BE2C (cell line): ENCODE measurements at regions not wholly inside any gene's neighbourhood (a gene's known extent, or its start where the extent isn't known, plus 50 kb on each side); places are given as distances from the start of the nearest gene placed in this dataset.
"Not testable (repeated sequence)": the region's sequence is repeated elsewhere in the genome, so short reads cannot be mapped to it uniquely, and the experiment has no call there.

ENCODE experiments used
- DNase-seq: peaks from one replicate; pipeline ENCODE4 v3.0.0-alpha.2; 2020
- H3K27me3 ChIP-seq: fragments of 250-450 bp; sonication (Bioruptor Pico); 2 replicates; pipeline ENCODE4 v1.5.1; 2020; ENCODE audit warnings: mild to moderate bottlenecking
- H3K36me3 ChIP-seq: fragments of 250-450 bp; sonication (Bioruptor Pico); 2 replicates; pipeline ENCODE4 v1.5.1; 2020; ENCODE audit warnings: mild to moderate bottlenecking
- H3K4me1 ChIP-seq: fragments of 250-450 bp; sonication (Bioruptor Pico); 2 replicates; pipeline ENCODE4 v1.5.1; 2020
- H3K4me3 ChIP-seq: 2 replicates; pipeline ENCODE4 v1.5.1; 2011; ENCODE audit warnings: low read depth, low read length
- H3K9me3 ChIP-seq: fragments of 250-450 bp; sonication (Bioruptor Pico); 2 replicates; pipeline ENCODE4 v1.5.1; 2020
- CTCF ChIP-seq: IDR thresholded peaks from 2 replicates; pipeline ENCODE4 v1.5.1; 2012; ENCODE audit warnings: mild to moderate bottlenecking, low read depth, low read length

- TF ChIP-seq CTCF: peak; percentile 47
- peak overlapping the region; percentile 23 for H3K4me3 ChIP-seq
- peaks cover 6% of the 10 kb centered on the region for H3K4me1 ChIP-seq
- peak; percentile 27 for DNase-seq
- no peaks in the 10 kb centered on the region for H3K9me3 ChIP-seq
- no peaks in the 10 kb centered on the region for H3K36me3 ChIP-seq
- no peaks in the 10 kb centered on the region for H3K27me3 ChIP-seq
These were observed 201.5 kb upstream of the MYL2 start for GRCh38 chr12:111121840-111122239.

GRCh38 chr12:111120578-111120977 lies 200.2 kb upstream of the MYL2 start:
- DNase-seq: no peak

GRCh38 chr12:111117017-111117416 lies 196.6 kb upstream of the MYL2 start:
- TF ChIP-seq CTCF: no peak
- H3K9me3 ChIP-seq: no peaks in the 10 kb centered on the region
- no peaks in the 10 kb centered on the region for H3K36me3 ChIP-seq
- no peak overlapping the region for H3K4me3 ChIP-seq
- DNase-seq: no peak
- H3K27me3 ChIP-seq: no peaks in the 10 kb centered on the region
- no peaks in the 10 kb centered on the region for H3K4me1 ChIP-seq

More at GRCh38 chr12:111120578-111120977, 200.2 kb upstream of the MYL2 start:
- no peaks in the 10 kb centered on the region for H3K27me3 ChIP-seq
- H3K4me3 ChIP-seq: no peak overlapping the region
- no peak for TF ChIP-seq CTCF
- H3K9me3 ChIP-seq: no peaks in the 10 kb centered on the region
- H3K4me1 ChIP-seq: peaks cover 6% of the 10 kb centered on the region
- H3K36me3 ChIP-seq: no peaks in the 10 kb centered on the region

GRCh38 chr12:111113313-111113712 lies 192.9 kb upstream of the MYL2 start:
- not testable (repeated sequence) for H3K4me3 ChIP-seq, H3K4me1 ChIP-seq, H3K9me3 ChIP-seq, H3K36me3 ChIP-seq, H3K27me3 ChIP-seq, DNase-seq

GRCh38 chr12:111112311-111113098 lies 192.1 kb upstream of the MYL2 start:
- Histone ChIP-seq H3K4me3 (no peak overlapping the region), H3K4me1 (no peaks in the 10 kb centered on the region), H3K9me3 (no peaks in the 10 kb centered on the region; the same call in 1 of the 2 replicates), H3K36me3 (no peaks in the 10 kb centered on the region), H3K27me3 (no peaks in the 10 kb centered on the region)
- TF ChIP-seq CTCF: no peak
- DNase-seq: no peak

- no peaks in the 10 kb centered on the region for H3K36me3 ChIP-seq
- no peaks in the 10 kb centered on the region; the same call in 1 of the 2 replicates for H3K9me3 ChIP-seq
- DNase-seq: no peak
- no peaks in the 10 kb centered on the region for H3K4me1 ChIP-seq
- TF ChIP-seq CTCF: no peak
- H3K4me3 ChIP-seq: no peak overlapping the region
- no peaks in the 10 kb centered on the region for H3K27me3 ChIP-seq
These were observed 191.3 kb upstream of the MYL2 start for GRCh38 chr12:111111681-111112080.
